ENCODE measurements at regions not wholly inside any gene's neighbourhood (a gene's known extent, or its start where the extent isn't known, plus 50 kb on each side); places are given as distances from the start of the nearest gene placed in this dataset.

- CTCF ChIA-PET = no interaction called here
- Histone ChIP-seq H3K9me2 (ENCODE audit: insufficient read depth) (no peaks in the 10 kb centered on the region), H3K27ac (ENCODE audit: low read depth, low read length) (no peak overlapping the region), H3K4me3 (replicated peaks in 1 of 2; ENCODE audit: low read depth in 1 of 2, low read length in 2 of 2) (no peak overlapping the region), H3K36me3 (ENCODE audit: control insufficient read depth in 1 of 2, insufficient read depth in 2 of 2, low read length in 2 of 2) (no peaks in the 10 kb centered on the region), H3K4me2 (ENCODE audit: low read length) (no peak overlapping the region), H3K9ac (ENCODE audit: low read length) (no peak overlapping the region), H3K9me3 (ENCODE audit: control insufficient read depth in 1 of 2, insufficient read depth in 1 of 2, low read depth in 1 of 2, low read length in 2 of 2) (no peaks in the 10 kb centered on the region), H3K27me3 (ENCODE audit: insufficient read depth, low read length) (no peaks in the 10 kb centered on the region), H3K79me2 (ENCODE audit: insufficient read depth, low read length) (no peaks in the 10 kb centered on the region), H3K4me1 (ENCODE audit: control insufficient read depth in 1 of 2, insufficient read depth in 2 of 2, low read length in 2 of 2) (no peaks in the 10 kb centered on the region), H4K20me1 (ENCODE audit: insufficient read depth) (no peaks in the 10 kb centered on the region), H2AFZ (ENCODE audit: low read depth, low read length, poor library complexity, severe bottlenecking) (no peak overlapping the region)
- DNase-seq (ENCODE audit: low read depth, low spot score) = no peak
- ATAC-seq = no peak
- POLR2A ChIA-PET = no interaction called here
- RAD21 ChIA-PET (ENCODE audit: low non-redundant PET in 1 of 2, low total read pairs in 2 of 2, uncharacterized antibody in 2 of 2, unreplicated experiment in 2 of 2) = no interaction called here
- TF ChIP-seq ZNF274 (IDR thresholded peaks at IDR 0.05; ENCODE audit: low read depth, low read length) (no peak), POLR2A (IDR thresholded peaks at IDR 0.05; ENCODE audit: borderline replicate concordance, extremely low read depth, insufficient read depth, insufficient read length) (no peak), YY1 (IDR thresholded peaks at IDR 0.05; ENCODE audit: extremely low read depth, insufficient replicate concordance, low read depth, low read length) (no peak), ATF3 (IDR thresholded peaks at IDR 0.05) (no peak), POLR2AphosphoS5 (IDR thresholded peaks at IDR 0.05; ENCODE audit: low read depth, low read length) (no peak), FOSL1 (IDR thresholded peaks at IDR 0.05; ENCODE audit: low read depth) (no peak), MAX (IDR thresholded peaks at IDR 0.05) (no peak), REST (IDR thresholded peaks at IDR 0.05; ENCODE audit: low read depth) (no peak), ELF1 (IDR thresholded peaks at IDR 0.05; ENCODE audit: borderline replicate concordance, low read depth) (no peak), EZH2 (IDR thresholded peaks at IDR 0.05) (no peak), SRF (IDR thresholded peaks at IDR 0.05; ENCODE audit: low read depth) (no peak), CBX3 (IDR thresholded peaks at IDR 0.05; ENCODE audit: low read depth) (no peak), ZFX (IDR thresholded peaks at IDR 0.05) (no peak), SP1 (IDR thresholded peaks at IDR 0.05; ENCODE audit: low read depth) (no peak), EZH2phosphoT487 (IDR thresholded peaks at IDR 0.05; ENCODE audit: borderline replicate concordance) (no peak), JUND (IDR thresholded peaks at IDR 0.05) (no peak), SIN3A (IDR thresholded peaks at IDR 0.05; ENCODE audit: low read depth) (no peak)
- BruUV-seq (replicated peaks) = no TSS peak
- intact Hi-C loops (cut with micrococcal nuclease) = no loop called here
These were observed 1751.9 kb downstream of the ARAP2 start for GRCh38 chr4:34492414-34492813.

All from HCT116 (cell line).